Neuronal stem cell (in vitro differentiated cells): ENCODE measurements at regions not wholly inside any gene's neighbourhood (a gene's known extent, or its start where the extent isn't known, plus 50 kb on each side); places are given as distances from the start of the nearest gene placed in this dataset.

ENCODE experiments used
- DNase-seq: peaks from one replicate; pipeline ENCODE4 v3.0.0-alpha.2; 2013; ENCODE audit warnings: low spot score
- H2AFZ ChIP-seq: one replicate; pipeline ENCODE4 v1.6.1; 2013; ENCODE audit warnings: mild to moderate bottlenecking, low read length, inconsistent platforms
- H2AK5ac ChIP-seq: 2 replicates; pipeline ENCODE4 v1.6.1; 2013; ENCODE audit warnings: low read depth, mild to moderate bottlenecking, inconsistent platforms, low read length, moderate library complexity, mixed read lengths
- H2BK120ac ChIP-seq: 2 replicates; pipeline ENCODE4 v1.6.1; 2013; ENCODE audit warnings: low read depth, mild to moderate bottlenecking, inconsistent platforms, low read length, moderate library complexity, mixed read lengths
- H2BK12ac ChIP-seq: one replicate; pipeline ENCODE4 v1.6.1; 2013; ENCODE audit warnings: low read length, inconsistent platforms
- H2BK15ac ChIP-seq: 2 replicates; pipeline ENCODE4 v1.6.1; 2013; ENCODE audit warnings: mild to moderate bottlenecking, low read length, inconsistent platforms, mixed read lengths
- H2BK5ac ChIP-seq: one replicate; pipeline ENCODE4 v1.6.1; 2013; ENCODE audit warnings: inconsistent platforms, mild to moderate bottlenecking, low read length, moderate library complexity
- H3K14ac ChIP-seq: one replicate; pipeline ENCODE4 v1.6.1; 2013; ENCODE audit warnings: low read length, inconsistent platforms
- H3K18ac ChIP-seq: 2 replicates; pipeline ENCODE4 v1.6.1; 2013; ENCODE audit warnings: low read length, inconsistent platforms
- H3K23ac ChIP-seq: 2 replicates; pipeline ENCODE4 v1.6.1; 2013; ENCODE audit warnings: low read depth, mild to moderate bottlenecking, mixed read lengths, low read length, inconsistent platforms; ENCODE audit not compliant: poor library complexity
- H3K27ac ChIP-seq: replicated peaks from 3 replicates; pipeline ENCODE4 v1.5.1; 2013; ENCODE audit warnings: low read length, inconsistent platforms
- H3K27me3 ChIP-seq, 3 experiments: 2 replicates each; pipeline ENCODE4 v1.6.1; 2013; ENCODE audit warnings: low read length in 3 of 3, mild to moderate bottlenecking in 2 of 3, inconsistent platforms in 1 of 3, low read depth in 1 of 3, mixed read lengths in 1 of 3, moderate library complexity in 1 of 3; ENCODE audit not compliant: control insufficient read depth in 3 of 3, insufficient read depth in 3 of 3
- H3K36me3 ChIP-seq, 2 donors: replicated peaks in 1 of 2; 2 replicates each; pipeline ENCODE4 v1.6.1; 2013; ENCODE audit warnings: low read length in 2 of 2; ENCODE audit not compliant: control insufficient read depth in 2 of 2, insufficient read depth in 2 of 2
- H3K4ac ChIP-seq: 2 replicates; pipeline ENCODE4 v1.6.1; 2013; ENCODE audit warnings: inconsistent platforms, mild to moderate bottlenecking, low read length, moderate library complexity
- H3K4me1 ChIP-seq, 2 donors: 1 replicate in 1 of 2; 2 replicates in 1 of 2; pipeline ENCODE4 v1.6.1; 2013; ENCODE audit warnings: low read length in 2 of 2, low read depth in 1 of 2; ENCODE audit not compliant: control insufficient read depth in 2 of 2, insufficient read depth in 1 of 2
- H3K4me2 ChIP-seq: one replicate; pipeline ENCODE4 v1.6.1; 2013; ENCODE audit warnings: mild to moderate bottlenecking, low read length, inconsistent platforms; ENCODE audit not compliant: insufficient read depth, poor library complexity, severe bottlenecking
- H3K4me3 ChIP-seq, 2 donors: 2 replicates each; pipeline ENCODE4 v1.5.1; 2013; ENCODE audit warnings: low read length in 2 of 2, mild to moderate bottlenecking in 2 of 2, inconsistent platforms in 1 of 2, moderate library complexity in 1 of 2
- H3K79me1 ChIP-seq: one replicate; pipeline ENCODE4 v1.6.1; 2013; ENCODE audit warnings: low read depth, mild to moderate bottlenecking, inconsistent platforms, low read length, moderate library complexity
- H3K9ac ChIP-seq: one replicate; pipeline ENCODE4 v1.6.1; 2013; ENCODE audit warnings: mild to moderate bottlenecking, low read depth, low read length, inconsistent platforms; ENCODE audit not compliant: poor library complexity
- H3K9me3 ChIP-seq, 2 donors: replicated peaks in 1 of 2; 2 replicates each; pipeline versions ENCODE3 to v1.6.1; 2013; ENCODE audit warnings: low read length in 2 of 2, mild to moderate bottlenecking in 2 of 2, inconsistent platforms in 1 of 2, low read depth in 1 of 2, mixed read lengths in 1 of 2, moderate library complexity in 1 of 2; ENCODE audit not compliant: control insufficient read depth in 2 of 2, insufficient read depth in 1 of 2
- H4K8ac ChIP-seq: one replicate; pipeline ENCODE4 v1.6.1; 2013; ENCODE audit warnings: low read depth, mild to moderate bottlenecking, inconsistent platforms, low read length, moderate library complexity
- H4K91ac ChIP-seq: one replicate; pipeline ENCODE4 v1.6.1; 2013; ENCODE audit warnings: low read length, low read depth, mild to moderate bottlenecking, inconsistent platforms; ENCODE audit not compliant: poor library complexity
- WGBS, 2 donors: extraction: QIAGEN DNeasy Blood & Tissue Kit; methylation state at CpG; one replicate each; pipeline ENCODE4 v1.1.7; 2013; ENCODE audit warnings: missing lambda C conversion rate in 2 of 2, mixed read lengths in 1 of 2; ENCODE audit not compliant: insufficient read length in 2 of 2, insufficient replicate concordance in 1 of 2; ENCODE audit errors: extremely low coverage in 2 of 2; 5-methylcytosine and 5-hydroxymethylcytosine counted together

GRCh38 chr11:16494918-16495691, 138.8 kb upstream of the SOX6 start:
- no peak overlapping the region for H3K27ac ChIP-seq
- H4K91ac ChIP-seq: no peak overlapping the region
- H2AK5ac ChIP-seq: no peak overlapping the region
- H3K79me1 ChIP-seq: peaks cover 2% of the 10 kb centered on the region
- H3K9ac ChIP-seq: no peak overlapping the region
- H2BK15ac ChIP-seq: no peak overlapping the region
- no peaks in the 10 kb centered on the region for H3K36me3 ChIP-seq
- no peak overlapping the region for H3K18ac ChIP-seq
- no peaks in the 10 kb centered on the region for H3K27me3 ChIP-seq
- peaks cover 0 to 3% of the 10 kb centered on the region in 2 donors for H3K9me3 ChIP-seq
- no peak overlapping the region for H2AFZ ChIP-seq
- no peak overlapping the region for H2BK12ac ChIP-seq
- no peak overlapping the region for H2BK5ac ChIP-seq
- no peak overlapping the region for H3K4me3 ChIP-seq
- H3K14ac ChIP-seq: no peak overlapping the region
- no peak overlapping the region for H3K4ac ChIP-seq
- DNase-seq: no peak
- H3K4me2 ChIP-seq: no peak overlapping the region
- H3K23ac ChIP-seq: no peak overlapping the region
- H4K8ac ChIP-seq: no peak overlapping the region
- H2BK120ac ChIP-seq: no peak overlapping the region
- H3K4me1 ChIP-seq: no peaks in the 10 kb centered on the region

- DNase-seq: no peak
- no peak overlapping the region for H2AFZ ChIP-seq
Observed at GRCh38 chr11:16484434-16484833, 128.1 kb upstream of the SOX6 start.

GRCh38 chr11:16474659-16475058, 118.3 kb upstream of the SOX6 start:
- no peaks in the 10 kb centered on the region for H3K79me1 ChIP-seq
- no peak overlapping the region for H2BK5ac ChIP-seq
- no peaks in the 10 kb centered on the region for H3K27me3 ChIP-seq
- no peak overlapping the region for H2BK12ac ChIP-seq
- no peak overlapping the region for H3K14ac ChIP-seq
- H3K4me1 ChIP-seq: peaks cover 0 to 6% of the 10 kb centered on the region in 2 donors
- H3K23ac ChIP-seq: no peak overlapping the region
- H3K4me3 ChIP-seq: no peak overlapping the region
- H3K36me3 ChIP-seq: no peaks in the 10 kb centered on the region
- H3K4ac ChIP-seq: no peak overlapping the region
- no peak overlapping the region for H3K4me2 ChIP-seq
- H4K91ac ChIP-seq: no peak overlapping the region
- no peak overlapping the region for H4K8ac ChIP-seq
- H2AK5ac ChIP-seq: no peak overlapping the region
- no peak overlapping the region for H3K9ac ChIP-seq
- no CpG with 5 or more reads among the region's 2 CpGs for WGBS, 2 donors
- H2BK15ac ChIP-seq: no peak overlapping the region
- H3K9me3 ChIP-seq: no peaks in the 10 kb centered on the region
- H2AFZ ChIP-seq: no peak overlapping the region
- no peak overlapping the region for H3K27ac ChIP-seq
- H2BK120ac ChIP-seq: no peak overlapping the region
- DNase-seq: no peak
- H3K18ac ChIP-seq: no peak overlapping the region

More at GRCh38 chr11:16484434-16484833, 128.1 kb upstream of the SOX6 start:
- no peaks in the 10 kb centered on the region for H3K36me3 ChIP-seq
- no peaks in the 10 kb centered on the region for H3K79me1 ChIP-seq
- H3K4me2 ChIP-seq: no peak overlapping the region
- H2BK12ac ChIP-seq: no peak overlapping the region
- no peaks in the 10 kb centered on the region for H3K4me1 ChIP-seq
- H3K23ac ChIP-seq: peak overlapping the region; percentile 44
- peaks cover 0 to 2% of the 10 kb centered on the region in 2 donors for H3K9me3 ChIP-seq
- no peak overlapping the region for H4K8ac ChIP-seq
- no peak overlapping the region for H3K18ac ChIP-seq
- no peak overlapping the region for H3K9ac ChIP-seq
- H3K27ac ChIP-seq: no peak overlapping the region
- H3K4me3 ChIP-seq: peak overlapping the region in 1 of 2 donors; percentile 52
- no peak overlapping the region for H3K14ac ChIP-seq
- H4K91ac ChIP-seq: peak overlapping the region; percentile 5
- H3K27me3 ChIP-seq: no peaks in the 10 kb centered on the region
- H2BK15ac ChIP-seq: no peak overlapping the region
- H3K4ac ChIP-seq: no peak overlapping the region
- no peak overlapping the region for H2AK5ac ChIP-seq
- no CpG with 5 or more reads among the region's 7 CpGs for WGBS, 2 donors
- no peak overlapping the region for H2BK5ac ChIP-seq
- no peak overlapping the region for H2BK120ac ChIP-seq

- WGBS, 2 donors: no CpG with 5 or more reads among the region's 2 CpGs
- no peak for DNase-seq
Observed at GRCh38 chr11:16469968-16470367, 113.6 kb upstream of the SOX6 start.

More at GRCh38 chr11:16469968-16470367, 113.6 kb upstream of the SOX6 start:
- no peak overlapping the region for H3K23ac ChIP-seq
- no peak overlapping the region for H2BK15ac ChIP-seq
- H4K8ac ChIP-seq: no peak overlapping the region
- no peak overlapping the region for H2BK120ac ChIP-seq
- H3K36me3 ChIP-seq: no peaks in the 10 kb centered on the region
- H3K4me2 ChIP-seq: no peak overlapping the region
- H3K14ac ChIP-seq: no peak overlapping the region
- no peaks in the 10 kb centered on the region for H3K79me1 ChIP-seq
- no peak overlapping the region for H2AK5ac ChIP-seq
- H3K4me3 ChIP-seq: no peak overlapping the region
- no peak overlapping the region for H3K4ac ChIP-seq
- no peaks in the 10 kb centered on the region for H3K9me3 ChIP-seq
- H2BK12ac ChIP-seq: no peak overlapping the region
- peaks cover 0 to 8% of the 10 kb centered on the region in 2 donors for H3K4me1 ChIP-seq
- H2AFZ ChIP-seq: no peak overlapping the region
- no peak overlapping the region for H3K9ac ChIP-seq
- no peak overlapping the region for H3K18ac ChIP-seq
- no peak overlapping the region for H2BK5ac ChIP-seq
- H3K27me3 ChIP-seq: no peaks in the 10 kb centered on the region
- no peak overlapping the region for H4K91ac ChIP-seq
- no peak overlapping the region for H3K27ac ChIP-seq
